ENCODE measurements at regions not wholly inside any gene's neighbourhood (a gene's known extent, or its start where the extent isn't known, plus 50 kb on each side); places are given as distances from the start of the nearest gene placed in this dataset.

- no peaks in the 10 kb centered on the region for H3F3A ChIP-seq (ENCODE audit: control insufficient read depth, insufficient read depth)
Measured at GRCh38 chr2:150625741-150626140, 138.3 kb upstream of the RND3 start.

GRCh38 chr2:150625303-150625702 is 137.8 kb upstream of the RND3 start:
- H4K20me1 ChIP-seq (ENCODE audit: control insufficient read depth, insufficient read depth, low read depth, low read length), result no peaks in the 10 kb centered on the region
- H3F3A ChIP-seq (ENCODE audit: control insufficient read depth, insufficient read depth), result no peaks in the 10 kb centered on the region
- TF ChIP-seq CTCF (IDR thresholded peaks at IDR 0.05; ENCODE audit: low read depth, low read length, poor library complexity, severe bottlenecking) (no peak), EZH2phosphoT487 (IDR thresholded peaks at IDR 0.05; ENCODE audit: borderline replicate concordance, low read length) (no peak)
- no peak overlapping the region for H3K4me3 ChIP-seq (ENCODE audit: low read length)
- no peaks in the 10 kb centered on the region for H3K36me3 ChIP-seq (ENCODE audit: control insufficient read depth, low read length)
- no peaks in the 10 kb centered on the region for H3K9me2 ChIP-seq (replicated peaks; ENCODE audit: control insufficient read depth, low read length)
- no peaks in the 10 kb centered on the region for H3K79me2 ChIP-seq (ENCODE audit: control insufficient read depth, low read length)
- H3K4me2 ChIP-seq (ENCODE audit: low read length), result no peak overlapping the region
- no peaks in the 10 kb centered on the region for H3K4me1 ChIP-seq (ENCODE audit: control insufficient read depth, low read length)
- no peaks in the 10 kb centered on the region for H3K9me3 ChIP-seq (ENCODE audit: control insufficient read depth, insufficient read depth, low read length)
- no peak overlapping the region for H3K27ac ChIP-seq (ENCODE audit: low read depth, low read length)
- H3K27me3 ChIP-seq (ENCODE audit: control insufficient read depth, low read length), result no peaks in the 10 kb centered on the region

More at GRCh38 chr2:150625741-150626140, 138.3 kb upstream of the RND3 start:
- no peaks in the 10 kb centered on the region for H3K79me2 ChIP-seq (ENCODE audit: control insufficient read depth, low read length)
- H3K27me3 ChIP-seq (ENCODE audit: control insufficient read depth, low read length), result no peaks in the 10 kb centered on the region
- no peak overlapping the region for H3K4me2 ChIP-seq (ENCODE audit: low read length)
- H4K20me1 ChIP-seq (ENCODE audit: control insufficient read depth, insufficient read depth, low read depth, low read length), result no peaks in the 10 kb centered on the region
- H3K27ac ChIP-seq (ENCODE audit: low read depth, low read length), result no peak overlapping the region
- no peaks in the 10 kb centered on the region for H3K9me3 ChIP-seq (ENCODE audit: control insufficient read depth, insufficient read depth, low read length)
- H3K4me3 ChIP-seq (ENCODE audit: low read length), result no peak overlapping the region
- no peaks in the 10 kb centered on the region for H3K4me1 ChIP-seq (ENCODE audit: control insufficient read depth, low read length)
- H3K9me2 ChIP-seq (replicated peaks; ENCODE audit: control insufficient read depth, low read length), result no peaks in the 10 kb centered on the region
- H3K36me3 ChIP-seq (ENCODE audit: control insufficient read depth, low read length), result no peaks in the 10 kb centered on the region
- TF ChIP-seq EZH2phosphoT487 (IDR thresholded peaks at IDR 0.05; ENCODE audit: borderline replicate concordance, low read length) (no peak), CTCF (IDR thresholded peaks at IDR 0.05; ENCODE audit: low read depth, low read length, poor library complexity, severe bottlenecking) (no peak)

- Histone ChIP-seq H4K20me1 (ENCODE audit: control insufficient read depth, insufficient read depth, low read depth, low read length) (no peaks in the 10 kb centered on the region), H3K4me3 (ENCODE audit: low read length) (no peak overlapping the region), H3K4me1 (ENCODE audit: control insufficient read depth, low read length) (no peaks in the 10 kb centered on the region), H3K79me2 (ENCODE audit: control insufficient read depth, low read length) (no peaks in the 10 kb centered on the region), H3K27me3 (ENCODE audit: control insufficient read depth, low read length) (no peaks in the 10 kb centered on the region), H3K9me2 (replicated peaks; ENCODE audit: control insufficient read depth, low read length) (no peaks in the 10 kb centered on the region), H3F3A (ENCODE audit: control insufficient read depth, insufficient read depth) (no peaks in the 10 kb centered on the region), H3K36me3 (ENCODE audit: control insufficient read depth, low read length) (no peaks in the 10 kb centered on the region), H3K9me3 (ENCODE audit: control insufficient read depth, insufficient read depth, low read length) (no peaks in the 10 kb centered on the region), H3K4me2 (ENCODE audit: low read length) (no peak overlapping the region), H3K27ac (ENCODE audit: low read depth, low read length) (no peak overlapping the region)
- TF ChIP-seq EZH2phosphoT487 (IDR thresholded peaks at IDR 0.05; ENCODE audit: borderline replicate concordance, low read length) (no peak), CTCF (IDR thresholded peaks at IDR 0.05; ENCODE audit: low read depth, low read length, poor library complexity, severe bottlenecking) (no peak)
Measured at GRCh38 chr2:150624001-150624401, 136.5 kb upstream of the RND3 start.

Data from DOHH2 (cell line).